C4-2B (cell line): ENCODE measurements at regions not wholly inside any gene's neighbourhood (a gene's known extent, or its start where the extent isn't known, plus 50 kb on each side); places are given as distances from the start of the nearest gene placed in this dataset.
"Not testable (repeated sequence)": the region's sequence is repeated elsewhere in the genome, so short reads cannot be mapped to it uniquely, and the experiment has no call there.

Source experiments
- ZFX ChIP-seq: fragments of 450-650 bp; IDR thresholded peaks from 2 replicates; pipeline ENCODE4 v1.6.1; 2017
- TF ChIP-seq, protein P1 (sequence below): fragments of 450-650 bp; conservative IDR thresholded peaks from 2 replicates; pipeline ENCODE4 v1.5.1; 2017; ENCODE audit warnings: mild to moderate bottlenecking

- TF ChIP-seq, protein P1, sequence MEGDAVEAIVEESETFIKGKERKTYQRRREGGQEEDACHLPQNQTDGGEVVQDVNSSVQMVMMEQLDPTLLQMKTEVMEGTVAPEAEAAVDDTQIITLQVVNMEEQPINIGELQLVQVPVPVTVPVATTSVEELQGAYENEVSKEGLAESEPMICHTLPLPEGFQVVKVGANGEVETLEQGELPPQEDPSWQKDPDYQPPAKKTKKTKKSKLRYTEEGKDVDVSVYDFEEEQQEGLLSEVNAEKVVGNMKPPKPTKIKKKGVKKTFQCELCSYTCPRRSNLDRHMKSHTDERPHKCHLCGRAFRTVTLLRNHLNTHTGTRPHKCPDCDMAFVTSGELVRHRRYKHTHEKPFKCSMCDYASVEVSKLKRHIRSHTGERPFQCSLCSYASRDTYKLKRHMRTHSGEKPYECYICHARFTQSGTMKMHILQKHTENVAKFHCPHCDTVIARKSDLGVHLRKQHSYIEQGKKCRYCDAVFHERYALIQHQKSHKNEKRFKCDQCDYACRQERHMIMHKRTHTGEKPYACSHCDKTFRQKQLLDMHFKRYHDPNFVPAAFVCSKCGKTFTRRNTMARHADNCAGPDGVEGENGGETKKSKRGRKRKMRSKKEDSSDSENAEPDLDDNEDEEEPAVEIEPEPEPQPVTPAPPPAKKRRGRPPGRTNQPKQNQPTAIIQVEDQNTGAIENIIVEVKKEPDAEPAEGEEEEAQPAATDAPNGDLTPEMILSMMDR, result not testable (repeated sequence)
- TF ChIP-seq ZFX, result not testable (repeated sequence)
Observed at GRCh38 chr9:64058070-64058469, 1226.9 kb downstream of the FOXD4L5 start.
